Dendritic cell treated with granulocyte-macrophage colony-stimulating factor and Interleukin-4, amounts not matched to agents 40 ng/mL and 50 ng/mL, for 4 days (primary cell): ENCODE measurements at regions not wholly inside any gene's neighbourhood (a gene's known extent, or its start where the extent isn't known, plus 50 kb on each side); places are given as distances from the start of the nearest gene placed in this dataset.

ENCODE experiments used
- H3K27ac Mint-ChIP-seq: one replicate; pipeline ENCODE4 v1.8.0; 2022; ENCODE audit warnings: mild to moderate bottlenecking, mixed read lengths
- H3K27me3 Mint-ChIP-seq: one replicate; pipeline ENCODE4 v1.8.0; 2022; ENCODE audit warnings: mild to moderate bottlenecking, mixed read lengths
- H3K36me3 Mint-ChIP-seq: one replicate; pipeline ENCODE4 v1.8.0; 2022; ENCODE audit warnings: low read depth, mixed read lengths
- H3K4me1 Mint-ChIP-seq: one replicate; pipeline ENCODE4 v1.8.0; 2022; ENCODE audit warnings: low read depth, mixed read lengths
- H3K4me3 Mint-ChIP-seq: one replicate; pipeline ENCODE4 v1.8.0; 2022; ENCODE audit warnings: mild to moderate bottlenecking, moderate library complexity, mixed read lengths
- H3K9me3 Mint-ChIP-seq: one replicate; pipeline ENCODE4 v1.8.0; 2022; ENCODE audit warnings: mixed read lengths
- intact Hi-C: fragments of 100-400 bp; cut with micrococcal nuclease; formaldehyde crosslinking; loops from one replicate; pipeline ENCODE4 v1.15.0; 2022

GRCh38 chr15:97386940-97387339 is 573.6 kb upstream of the ARRDC4 start:
- Mint-ChIP-seq H3K27ac (no peak overlapping the region), H3K4me1 (no peaks in the 10 kb centered on the region), H3K4me3 (no peak overlapping the region), H3K36me3 (no peaks in the 10 kb centered on the region), H3K9me3 (peaks cover 24% of the 10 kb centered on the region), H3K27me3 (no peaks in the 10 kb centered on the region)
- intact Hi-C loops, result no loop called here

DNA sequence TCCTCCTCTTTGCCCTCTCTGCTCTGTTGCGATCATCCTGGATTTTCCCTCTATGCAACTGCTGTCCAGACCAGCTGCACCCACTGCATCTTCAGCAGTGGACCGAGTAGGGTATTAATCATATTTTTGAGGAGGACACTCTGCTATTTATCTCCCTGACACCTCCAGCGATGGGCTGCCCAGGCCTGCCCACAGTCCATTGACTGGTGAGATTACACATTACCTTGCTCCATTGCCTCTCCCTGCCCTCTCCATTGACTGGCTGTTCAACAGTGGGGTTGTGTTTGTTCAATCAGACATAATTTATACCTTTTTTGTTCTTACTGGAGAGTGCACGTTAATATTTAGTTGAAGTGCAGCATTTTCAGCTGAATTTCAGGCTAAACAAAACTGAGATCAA is 559.3 kb upstream of the ARRDC4 start:
- Mint-ChIP-seq H3K4me3 (no peak overlapping the region), H3K27me3 (no peaks in the 10 kb centered on the region), H3K9me3 (no peaks in the 10 kb centered on the region), H3K4me1 (no peaks in the 10 kb centered on the region), H3K27ac (no peak overlapping the region), H3K36me3 (no peaks in the 10 kb centered on the region)
- intact Hi-C loops, result no loop called here

DNA sequence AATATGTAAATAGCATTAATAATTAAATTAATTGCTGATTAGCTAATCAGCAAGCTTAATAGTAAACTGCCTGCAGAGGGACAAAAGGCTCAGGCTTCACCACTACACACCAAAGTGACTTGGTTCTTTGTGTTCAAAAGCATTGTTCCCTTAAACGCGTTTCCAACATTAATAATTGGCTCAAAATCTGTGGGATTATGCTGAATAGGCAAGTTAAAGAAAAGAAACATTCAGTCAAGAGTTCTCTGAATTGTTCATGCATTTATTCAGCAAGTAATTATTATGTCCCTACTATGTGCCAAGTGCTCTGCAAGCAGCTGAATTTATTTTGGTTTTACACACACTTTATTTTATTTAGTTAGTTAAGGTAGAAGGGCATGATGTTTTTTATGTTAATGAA is 558.5 kb upstream of the ARRDC4 start:
- Mint-ChIP-seq H3K4me1 (no peaks in the 10 kb centered on the region), H3K27me3 (no peaks in the 10 kb centered on the region), H3K27ac (no peak overlapping the region), H3K9me3 (no peaks in the 10 kb centered on the region), H3K36me3 (no peaks in the 10 kb centered on the region), H3K4me3 (no peak overlapping the region)
- intact Hi-C loops, result no loop called here

DNA sequence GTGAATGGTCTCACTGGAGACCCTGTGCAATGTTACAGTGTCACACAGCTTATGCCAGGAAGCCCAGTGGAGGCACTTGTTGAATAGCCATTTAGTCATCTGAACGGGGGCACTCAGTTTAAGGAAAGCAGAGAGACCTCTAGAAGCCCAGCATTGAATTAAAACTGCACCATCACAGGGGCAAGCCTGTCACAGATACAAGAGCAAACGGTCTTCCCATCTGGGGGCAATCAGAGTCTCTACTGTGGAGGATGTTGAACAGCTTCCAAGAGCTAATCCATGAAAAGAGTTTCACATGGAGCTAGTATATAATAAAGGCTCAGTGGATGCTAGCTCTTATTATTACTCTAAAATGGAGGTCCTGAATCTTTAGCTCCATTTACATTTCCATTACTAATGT is 553.7 kb upstream of the ARRDC4 start:
- intact Hi-C loops, result no loop called here
- no peaks in the 10 kb centered on the region for H3K4me1 Mint-ChIP-seq
- no peaks in the 10 kb centered on the region for H3K9me3 Mint-ChIP-seq
- no peak overlapping the region for H3K27ac Mint-ChIP-seq
- no peaks in the 10 kb centered on the region for H3K27me3 Mint-ChIP-seq
- H3K4me3 Mint-ChIP-seq, result no peak overlapping the region
- H3K36me3 Mint-ChIP-seq, result no peaks in the 10 kb centered on the region

DNA sequence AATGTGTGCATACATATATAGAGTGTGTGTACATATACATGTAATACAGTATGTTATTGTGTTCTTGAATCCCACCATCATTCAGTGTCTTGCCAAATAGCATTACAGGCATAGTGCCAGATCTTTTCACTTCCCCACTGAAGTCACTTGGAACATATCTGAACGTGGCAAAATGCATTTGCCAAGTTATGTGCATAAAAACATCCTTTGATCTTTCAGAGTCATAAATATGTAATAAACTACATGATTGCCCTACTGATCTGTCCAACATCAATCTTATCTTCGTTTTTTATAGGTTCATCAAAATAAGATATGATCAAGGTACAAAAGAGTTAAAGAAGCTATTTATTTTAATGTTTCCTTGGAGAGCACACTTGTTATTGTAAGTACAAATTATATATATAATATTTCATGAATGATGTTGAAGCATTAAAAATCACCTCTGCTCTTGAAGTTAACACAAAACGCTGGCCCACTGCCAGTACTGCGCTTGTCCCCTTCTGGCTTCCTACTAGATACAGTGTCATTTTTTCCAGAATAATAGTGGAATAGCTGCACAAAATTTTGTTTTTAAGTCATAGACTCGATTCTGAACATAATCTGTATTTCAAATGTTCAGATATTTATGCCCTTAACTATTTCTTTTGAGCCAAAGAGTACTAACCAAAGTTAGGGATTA is 549.5 kb upstream of the ARRDC4 start:
- Mint-ChIP-seq H3K4me1 (no peaks in the 10 kb centered on the region), H3K36me3 (no peaks in the 10 kb centered on the region), H3K27ac (no peak overlapping the region), H3K27me3 (no peaks in the 10 kb centered on the region), H3K4me3 (no peak overlapping the region), H3K9me3 (peaks cover 2% of the 10 kb centered on the region)
- intact Hi-C loops, result no loop called here

GRCh38 chr15:97420130-97420529 is 540.4 kb upstream of the ARRDC4 start:
- Mint-ChIP-seq H3K36me3 (no peaks in the 10 kb centered on the region), H3K4me1 (no peaks in the 10 kb centered on the region), H3K4me3 (no peak overlapping the region), H3K27me3 (peaks cover 1% of the 10 kb centered on the region), H3K9me3 (peaks cover 37% of the 10 kb centered on the region), H3K27ac (no peak overlapping the region)
- intact Hi-C loops, result no loop called here

- Mint-ChIP-seq H3K4me1 (no peaks in the 10 kb centered on the region), H3K27me3 (no peaks in the 10 kb centered on the region), H3K36me3 (no peaks in the 10 kb centered on the region), H3K27ac (no peak overlapping the region), H3K4me3 (no peak overlapping the region), H3K9me3 (peaks cover 2% of the 10 kb centered on the region)
- intact Hi-C loops, result no loop called here
Measured at GRCh38 chr15:97425596-97425995, 534.9 kb upstream of the ARRDC4 start.

DNA sequence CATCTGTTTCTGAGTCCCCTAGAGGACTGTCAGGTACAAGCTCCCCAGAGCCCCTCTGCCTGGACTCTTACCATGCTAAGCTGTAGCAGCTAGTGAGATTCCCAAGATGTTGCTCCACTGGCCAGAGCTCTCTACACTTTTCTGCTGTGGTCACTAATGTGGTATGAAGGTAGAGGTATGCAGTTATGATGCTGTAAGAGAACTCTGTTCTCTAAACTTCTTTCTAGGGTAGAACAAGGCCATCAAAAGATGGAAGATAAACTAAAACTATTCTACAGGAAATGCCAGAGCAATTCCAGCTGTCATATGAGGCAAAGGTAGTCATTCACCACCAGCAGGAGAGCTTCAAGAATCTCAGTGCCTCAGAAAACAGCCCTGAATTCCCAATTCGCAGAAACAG is 517.4 kb upstream of the ARRDC4 start:
- Mint-ChIP-seq H3K36me3 (no peaks in the 10 kb centered on the region), H3K4me3 (no peak overlapping the region), H3K27me3 (no peaks in the 10 kb centered on the region), H3K27ac (no peak overlapping the region), H3K9me3 (no peaks in the 10 kb centered on the region), H3K4me1 (no peaks in the 10 kb centered on the region)
- intact Hi-C loops, result no loop called here

DNA sequence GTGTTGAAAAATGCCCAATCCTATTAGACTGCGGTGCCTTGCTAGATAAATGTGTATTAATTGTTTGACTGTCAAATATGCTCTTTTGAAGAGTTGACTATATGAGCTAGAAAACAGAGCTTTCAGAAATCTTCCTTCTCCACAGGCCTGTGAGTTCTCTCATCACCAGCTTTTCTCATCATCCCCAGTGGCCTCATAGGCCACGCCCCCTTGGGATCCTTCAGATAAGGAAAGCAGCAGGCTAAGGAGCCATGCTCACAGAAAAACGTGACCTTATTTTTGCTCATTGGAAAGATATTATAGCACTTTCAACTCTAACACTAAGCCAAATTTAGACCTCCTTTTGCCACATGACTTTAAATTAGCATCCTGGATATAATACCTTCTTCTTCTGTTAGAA is 514.4 kb upstream of the ARRDC4 start:
- intact Hi-C loops, result no loop called here
- Mint-ChIP-seq H3K9me3 (no peaks in the 10 kb centered on the region), H3K4me1 (no peaks in the 10 kb centered on the region), H3K27me3 (no peaks in the 10 kb centered on the region), H3K36me3 (no peaks in the 10 kb centered on the region), H3K27ac (no peak overlapping the region), H3K4me3 (no peak overlapping the region)

- intact Hi-C loops, result no loop called here
- H3K4me3 Mint-ChIP-seq, result no peak overlapping the region
- H3K36me3 Mint-ChIP-seq, result no peaks in the 10 kb centered on the region
- H3K27me3 Mint-ChIP-seq, result no peaks in the 10 kb centered on the region
- no peak overlapping the region for H3K27ac Mint-ChIP-seq
- no peaks in the 10 kb centered on the region for H3K4me1 Mint-ChIP-seq
- H3K9me3 Mint-ChIP-seq, result no peaks in the 10 kb centered on the region
Measured at GRCh38 chr15:97456521-97457202, 503.8 kb upstream of the ARRDC4 start.

- H3K27me3 Mint-ChIP-seq, result no peaks in the 10 kb centered on the region
- no peaks in the 10 kb centered on the region for H3K4me1 Mint-ChIP-seq
- H3K9me3 Mint-ChIP-seq, result no peaks in the 10 kb centered on the region
- no peak overlapping the region for H3K27ac Mint-ChIP-seq
- H3K4me3 Mint-ChIP-seq, result no peak overlapping the region
- no peaks in the 10 kb centered on the region for H3K36me3 Mint-ChIP-seq
- intact Hi-C loops, result no loop called here
Measured at GRCh38 chr15:97457203-97457847, 503.2 kb upstream of the ARRDC4 start.

DNA sequence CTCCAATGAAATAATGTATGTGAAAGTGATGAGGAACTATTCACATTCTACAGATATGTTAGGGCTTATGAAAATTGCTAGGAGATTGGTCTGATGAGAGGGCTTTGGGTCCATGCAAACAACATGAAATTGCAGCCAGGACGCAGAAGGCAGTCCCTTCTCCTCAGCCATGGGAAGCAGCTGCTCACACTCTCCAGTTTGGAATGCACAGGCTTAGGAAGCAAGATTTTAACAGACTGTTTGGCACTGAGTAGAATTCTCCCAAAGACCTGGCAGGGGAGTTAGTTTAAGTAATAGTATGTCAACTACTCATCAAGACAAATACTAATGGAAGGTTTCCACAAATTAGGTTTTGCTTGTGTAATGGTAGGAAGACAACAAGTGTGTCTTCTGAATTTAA is 500.7 kb upstream of the ARRDC4 start:
- no peaks in the 10 kb centered on the region for H3K9me3 Mint-ChIP-seq
- H3K36me3 Mint-ChIP-seq, result no peaks in the 10 kb centered on the region
- intact Hi-C loops, result no loop called here
- no peaks in the 10 kb centered on the region for H3K4me1 Mint-ChIP-seq
- no peak overlapping the region for H3K4me3 Mint-ChIP-seq
- no peak overlapping the region for H3K27ac Mint-ChIP-seq
- no peaks in the 10 kb centered on the region for H3K27me3 Mint-ChIP-seq

- Mint-ChIP-seq H3K9me3 (no peaks in the 10 kb centered on the region), H3K27ac (no peak overlapping the region), H3K4me1 (no peaks in the 10 kb centered on the region), H3K36me3 (no peaks in the 10 kb centered on the region), H3K4me3 (no peak overlapping the region), H3K27me3 (no peaks in the 10 kb centered on the region)
- intact Hi-C loops, result no loop called here
Measured at GRCh38 chr15:97461226-97461625, 499.3 kb upstream of the ARRDC4 start.

DNA sequence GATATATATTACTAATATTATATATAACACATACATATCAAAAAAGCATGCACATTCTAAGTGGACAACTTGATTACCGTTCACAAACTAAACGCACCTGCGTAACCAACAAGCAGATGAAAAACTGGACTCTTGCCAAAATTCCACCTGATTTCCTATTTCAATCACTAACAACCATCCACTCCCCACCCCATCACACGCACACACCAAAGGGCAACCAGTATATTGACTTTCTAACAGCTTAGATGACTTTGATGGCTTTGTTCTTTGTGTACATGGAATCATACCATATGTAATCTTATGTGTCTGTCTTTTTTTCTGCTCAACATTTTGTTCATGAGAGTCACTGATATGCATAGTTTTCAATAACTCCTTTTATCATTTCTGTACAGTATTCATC is 496.8 kb upstream of the ARRDC4 start:
- Mint-ChIP-seq H3K27me3 (no peaks in the 10 kb centered on the region), H3K36me3 (no peaks in the 10 kb centered on the region), H3K4me1 (no peaks in the 10 kb centered on the region), H3K27ac (no peak overlapping the region), H3K9me3 (no peaks in the 10 kb centered on the region), H3K4me3 (no peak overlapping the region)
- intact Hi-C loops, result no loop called here
